WTC11 (cell line): ENCODE measurements at regions not wholly inside any gene's neighbourhood (a gene's known extent, or its start where the extent isn't known, plus 50 kb on each side); places are given as distances from the start of the nearest gene placed in this dataset.

ENCODE experiments used
- ELF4 ChIP-seq: sonication (generic); formaldehyde crosslinking; IDR thresholded peaks from 2 replicates; pipeline ENCODE4 v1.8.1; 2022; ENCODE audit warnings: low read depth, mild to moderate bottlenecking, moderate library complexity, missing genetic modification reagents
- KAT7 ChIP-seq: sonication (generic); formaldehyde crosslinking; IDR thresholded peaks from 2 replicates; pipeline ENCODE4 v1.8.1; 2023; ENCODE audit warnings: missing genetic modification reagents, mild to moderate bottlenecking, borderline replicate concordance
- ZNF219 ChIP-seq: sonication (generic); formaldehyde crosslinking; IDR thresholded peaks from 2 replicates; pipeline ENCODE4 v1.8.0; 2023; ENCODE audit warnings: missing genetic modification reagents, mild to moderate bottlenecking, borderline replicate concordance
- ZNF232 ChIP-seq: sonication (generic); formaldehyde crosslinking; IDR thresholded peaks from 2 replicates; pipeline ENCODE4 v1.8.0; 2022; ENCODE audit warnings: mild to moderate bottlenecking, missing genetic modification reagents
- ZNF416 ChIP-seq: fragments of 250-450 bp; sonication (Bioruptor Pico); IDR thresholded peaks from 2 replicates; pipeline ENCODE4 v1.9.0; 2021; ENCODE audit warnings: mild to moderate bottlenecking, inconsistent platforms
- TF ChIP-seq, protein P1 (sequence below): sonication (generic); formaldehyde crosslinking; IDR thresholded peaks from 2 replicates; pipeline ENCODE4 v1.8.0; 2023; ENCODE audit warnings: missing genetic modification reagents
- TF ChIP-seq, protein P2 (sequence below): fragments of 200-600 bp; IDR thresholded peaks from 2 replicates; pipeline ENCODE4 v1.8.0; 2022; ENCODE audit warnings: antibody characterized with exemption
- TF ChIP-seq, protein P3 (sequence below): sonication (generic); formaldehyde crosslinking; conservative IDR thresholded peaks from 2 replicates; pipeline ENCODE4 v1.8.1; 2023; ENCODE audit warnings: mild to moderate bottlenecking, low read depth, missing genetic modification reagents, moderate library complexity
- TF ChIP-seq, protein P4 (sequence below): sonication (generic); formaldehyde crosslinking; IDR thresholded peaks from 2 replicates; pipeline ENCODE4 v1.8.1; 2023; ENCODE audit warnings: mild to moderate bottlenecking, missing genetic modification reagents, borderline replicate concordance
- TF ChIP-seq, protein P5 (sequence below): sonication (generic); formaldehyde crosslinking; IDR thresholded peaks from 2 replicates; pipeline ENCODE4 v1.8.1; 2023; ENCODE audit warnings: mild to moderate bottlenecking, missing genetic modification reagents, moderate library complexity

DNA sequence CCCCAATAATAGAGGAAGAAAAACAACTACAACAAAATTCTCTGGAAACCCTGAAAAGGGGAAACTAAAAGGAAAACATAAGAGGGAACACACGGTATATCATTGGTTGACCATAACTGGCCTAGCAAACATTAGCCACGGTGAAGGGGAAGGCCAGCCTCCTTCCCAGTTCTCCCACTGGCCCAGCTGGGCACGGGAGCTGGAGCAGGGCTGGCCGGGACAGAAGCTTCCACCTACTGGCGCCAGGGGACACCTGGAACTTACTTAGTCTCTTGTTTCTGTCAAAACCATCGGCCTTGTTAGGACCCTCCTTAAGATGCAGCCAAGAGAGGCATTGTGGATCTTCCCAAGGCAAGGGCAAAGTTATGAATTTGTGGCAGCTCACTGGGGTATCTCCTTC is 56.1 kb upstream of the DLGAP1 start:
- TF ChIP-seq ZNF416 (CRISPR knock-in tag) (no peak), ZNF219 (CRISPR knock-in tag) (no peak), ZNF232 (CRISPR knock-in tag) (no peak), ELF4 (no peak), KAT7 (CRISPR knock-in tag) (no peak)
- TF ChIP-seq, protein P1, sequence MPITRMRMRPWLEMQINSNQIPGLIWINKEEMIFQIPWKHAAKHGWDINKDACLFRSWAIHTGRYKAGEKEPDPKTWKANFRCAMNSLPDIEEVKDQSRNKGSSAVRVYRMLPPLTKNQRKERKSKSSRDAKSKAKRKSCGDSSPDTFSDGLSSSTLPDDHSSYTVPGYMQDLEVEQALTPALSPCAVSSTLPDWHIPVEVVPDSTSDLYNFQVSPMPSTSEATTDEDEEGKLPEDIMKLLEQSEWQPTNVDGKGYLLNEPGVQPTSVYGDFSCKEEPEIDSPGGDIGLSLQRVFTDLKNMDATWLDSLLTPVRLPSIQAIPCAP, result no peak
- TF ChIP-seq, protein P2, sequence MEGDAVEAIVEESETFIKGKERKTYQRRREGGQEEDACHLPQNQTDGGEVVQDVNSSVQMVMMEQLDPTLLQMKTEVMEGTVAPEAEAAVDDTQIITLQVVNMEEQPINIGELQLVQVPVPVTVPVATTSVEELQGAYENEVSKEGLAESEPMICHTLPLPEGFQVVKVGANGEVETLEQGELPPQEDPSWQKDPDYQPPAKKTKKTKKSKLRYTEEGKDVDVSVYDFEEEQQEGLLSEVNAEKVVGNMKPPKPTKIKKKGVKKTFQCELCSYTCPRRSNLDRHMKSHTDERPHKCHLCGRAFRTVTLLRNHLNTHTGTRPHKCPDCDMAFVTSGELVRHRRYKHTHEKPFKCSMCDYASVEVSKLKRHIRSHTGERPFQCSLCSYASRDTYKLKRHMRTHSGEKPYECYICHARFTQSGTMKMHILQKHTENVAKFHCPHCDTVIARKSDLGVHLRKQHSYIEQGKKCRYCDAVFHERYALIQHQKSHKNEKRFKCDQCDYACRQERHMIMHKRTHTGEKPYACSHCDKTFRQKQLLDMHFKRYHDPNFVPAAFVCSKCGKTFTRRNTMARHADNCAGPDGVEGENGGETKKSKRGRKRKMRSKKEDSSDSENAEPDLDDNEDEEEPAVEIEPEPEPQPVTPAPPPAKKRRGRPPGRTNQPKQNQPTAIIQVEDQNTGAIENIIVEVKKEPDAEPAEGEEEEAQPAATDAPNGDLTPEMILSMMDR, result no peak
- TF ChIP-seq, protein P3, sequence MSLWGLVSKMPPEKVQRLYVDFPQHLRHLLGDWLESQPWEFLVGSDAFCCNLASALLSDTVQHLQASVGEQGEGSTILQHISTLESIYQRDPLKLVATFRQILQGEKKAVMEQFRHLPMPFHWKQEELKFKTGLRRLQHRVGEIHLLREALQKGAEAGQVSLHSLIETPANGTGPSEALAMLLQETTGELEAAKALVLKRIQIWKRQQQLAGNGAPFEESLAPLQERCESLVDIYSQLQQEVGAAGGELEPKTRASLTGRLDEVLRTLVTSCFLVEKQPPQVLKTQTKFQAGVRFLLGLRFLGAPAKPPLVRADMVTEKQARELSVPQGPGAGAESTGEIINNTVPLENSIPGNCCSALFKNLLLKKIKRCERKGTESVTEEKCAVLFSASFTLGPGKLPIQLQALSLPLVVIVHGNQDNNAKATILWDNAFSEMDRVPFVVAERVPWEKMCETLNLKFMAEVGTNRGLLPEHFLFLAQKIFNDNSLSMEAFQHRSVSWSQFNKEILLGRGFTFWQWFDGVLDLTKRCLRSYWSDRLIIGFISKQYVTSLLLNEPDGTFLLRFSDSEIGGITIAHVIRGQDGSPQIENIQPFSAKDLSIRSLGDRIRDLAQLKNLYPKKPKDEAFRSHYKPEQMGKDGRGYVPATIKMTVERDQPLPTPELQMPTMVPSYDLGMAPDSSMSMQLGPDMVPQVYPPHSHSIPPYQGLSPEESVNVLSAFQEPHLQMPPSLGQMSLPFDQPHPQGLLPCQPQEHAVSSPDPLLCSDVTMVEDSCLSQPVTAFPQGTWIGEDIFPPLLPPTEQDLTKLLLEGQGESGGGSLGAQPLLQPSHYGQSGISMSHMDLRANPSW, result no peak
- TF ChIP-seq, protein P4, sequence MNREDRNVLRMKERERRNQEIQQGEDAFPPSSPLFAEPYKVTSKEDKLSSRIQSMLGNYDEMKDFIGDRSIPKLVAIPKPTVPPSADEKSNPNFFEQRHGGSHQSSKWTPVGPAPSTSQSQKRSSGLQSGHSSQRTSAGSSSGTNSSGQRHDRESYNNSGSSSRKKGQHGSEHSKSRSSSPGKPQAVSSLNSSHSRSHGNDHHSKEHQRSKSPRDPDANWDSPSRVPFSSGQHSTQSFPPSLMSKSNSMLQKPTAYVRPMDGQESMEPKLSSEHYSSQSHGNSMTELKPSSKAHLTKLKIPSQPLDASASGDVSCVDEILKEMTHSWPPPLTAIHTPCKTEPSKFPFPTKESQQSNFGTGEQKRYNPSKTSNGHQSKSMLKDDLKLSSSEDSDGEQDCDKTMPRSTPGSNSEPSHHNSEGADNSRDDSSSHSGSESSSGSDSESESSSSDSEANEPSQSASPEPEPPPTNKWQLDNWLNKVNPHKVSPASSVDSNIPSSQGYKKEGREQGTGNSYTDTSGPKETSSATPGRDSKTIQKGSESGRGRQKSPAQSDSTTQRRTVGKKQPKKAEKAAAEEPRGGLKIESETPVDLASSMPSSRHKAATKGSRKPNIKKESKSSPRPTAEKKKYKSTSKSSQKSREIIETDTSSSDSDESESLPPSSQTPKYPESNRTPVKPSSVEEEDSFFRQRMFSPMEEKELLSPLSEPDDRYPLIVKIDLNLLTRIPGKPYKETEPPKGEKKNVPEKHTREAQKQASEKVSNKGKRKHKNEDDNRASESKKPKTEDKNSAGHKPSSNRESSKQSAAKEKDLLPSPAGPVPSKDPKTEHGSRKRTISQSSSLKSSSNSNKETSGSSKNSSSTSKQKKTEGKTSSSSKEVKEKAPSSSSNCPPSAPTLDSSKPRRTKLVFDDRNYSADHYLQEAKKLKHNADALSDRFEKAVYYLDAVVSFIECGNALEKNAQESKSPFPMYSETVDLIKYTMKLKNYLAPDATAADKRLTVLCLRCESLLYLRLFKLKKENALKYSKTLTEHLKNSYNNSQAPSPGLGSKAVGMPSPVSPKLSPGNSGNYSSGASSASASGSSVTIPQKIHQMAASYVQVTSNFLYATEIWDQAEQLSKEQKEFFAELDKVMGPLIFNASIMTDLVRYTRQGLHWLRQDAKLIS, result no peak
- TF ChIP-seq, protein P5, sequence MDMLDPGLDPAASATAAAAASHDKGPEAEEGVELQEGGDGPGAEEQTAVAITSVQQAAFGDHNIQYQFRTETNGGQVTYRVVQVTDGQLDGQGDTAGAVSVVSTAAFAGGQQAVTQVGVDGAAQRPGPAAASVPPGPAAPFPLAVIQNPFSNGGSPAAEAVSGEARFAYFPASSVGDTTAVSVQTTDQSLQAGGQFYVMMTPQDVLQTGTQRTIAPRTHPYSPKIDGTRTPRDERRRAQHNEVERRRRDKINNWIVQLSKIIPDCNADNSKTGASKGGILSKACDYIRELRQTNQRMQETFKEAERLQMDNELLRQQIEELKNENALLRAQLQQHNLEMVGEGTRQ (CRISPR knock-in tag), result no peak
